Memory B cell (primary cell): ENCODE measurements at regions not wholly inside any gene's neighbourhood (a gene's known extent, or its start where the extent isn't known, plus 50 kb on each side); places are given as distances from the start of the nearest gene placed in this dataset.
"Not testable (repeated sequence)": the region's sequence is repeated elsewhere in the genome, so short reads cannot be mapped to it uniquely, and the experiment has no call there.

Source experiments
- ATAC-seq: fragments of 150-1000 bp; cut with Tn5 transposase; 2 replicates; pipeline ENCODE4 v1.10.0; 2021; ENCODE audit warnings: low read depth, mild to moderate bottlenecking, moderate library complexity
- DNase-seq, 2 donors: peaks; one replicate each; pipeline ENCODE4 v3.0.0; 2022; ENCODE audit warnings: low spot score in 2 of 2
- H3K27ac Mint-ChIP-seq: one replicate; pipeline ENCODE4 v1.8.0; 2022; ENCODE audit warnings: mild to moderate bottlenecking, moderate library complexity, mixed read lengths
- H3K27me3 Mint-ChIP-seq: one replicate; pipeline ENCODE4 v1.8.0; 2022; ENCODE audit warnings: mixed read lengths
- H3K36me3 Mint-ChIP-seq: one replicate; pipeline ENCODE4 v1.8.0; 2022; ENCODE audit warnings: mild to moderate bottlenecking, mixed read lengths
- H3K4me1 Mint-ChIP-seq: one replicate; pipeline ENCODE4 v1.8.0; 2022; ENCODE audit warnings: mixed read lengths
- H3K4me3 Mint-ChIP-seq: one replicate; pipeline ENCODE4 v1.8.0; 2022; ENCODE audit warnings: mild to moderate bottlenecking, moderate library complexity, mixed read lengths
- H3K9me3 Mint-ChIP-seq: one replicate; pipeline ENCODE4 v1.8.0; 2022; ENCODE audit warnings: mixed read lengths

DNA sequence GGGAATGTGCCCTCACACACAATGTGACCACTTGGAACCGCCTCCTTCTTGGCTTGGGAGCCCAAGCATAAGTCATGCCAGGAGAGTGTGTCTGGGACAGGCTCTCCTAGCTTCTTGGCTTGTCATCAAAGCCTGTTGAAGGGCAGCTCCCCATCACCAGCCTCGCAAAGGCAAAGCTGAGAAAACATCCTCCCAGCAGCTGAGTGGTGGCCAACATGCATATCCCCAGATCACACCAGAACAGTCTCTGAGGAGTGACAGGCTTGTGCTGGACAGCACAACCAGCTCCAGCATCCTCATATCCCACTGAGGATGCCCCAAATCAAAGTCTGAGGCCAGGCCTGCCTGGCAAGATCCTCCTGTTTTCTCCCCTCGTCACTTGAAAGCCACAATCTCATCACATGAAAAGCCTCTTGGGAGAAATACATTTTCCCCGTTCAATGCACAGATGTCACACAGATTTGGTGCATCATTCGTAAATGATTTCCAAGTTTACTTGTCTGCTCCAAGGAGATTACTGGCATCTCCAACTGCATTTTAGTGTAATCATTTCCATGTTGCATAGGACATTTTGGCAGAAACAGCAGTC is 269.3 kb downstream of the TTC32 start:
- no peak for ATAC-seq
- H3K36me3 Mint-ChIP-seq = no peaks in the 10 kb centered on the region
- H3K27me3 Mint-ChIP-seq = no peaks in the 10 kb centered on the region
- H3K9me3 Mint-ChIP-seq = peaks cover 5% of the 10 kb centered on the region
- no peak overlapping the region for H3K4me3 Mint-ChIP-seq
- no peak overlapping the region for H3K27ac Mint-ChIP-seq
- H3K4me1 Mint-ChIP-seq = no peaks in the 10 kb centered on the region
- no peak for DNase-seq

- H3K9me3 Mint-ChIP-seq = peaks cover 10% of the 10 kb centered on the region
- no peak for DNase-seq
Observed at GRCh38 chr2:19631871-19632270, 269.9 kb downstream of the TTC32 start.

DNA sequence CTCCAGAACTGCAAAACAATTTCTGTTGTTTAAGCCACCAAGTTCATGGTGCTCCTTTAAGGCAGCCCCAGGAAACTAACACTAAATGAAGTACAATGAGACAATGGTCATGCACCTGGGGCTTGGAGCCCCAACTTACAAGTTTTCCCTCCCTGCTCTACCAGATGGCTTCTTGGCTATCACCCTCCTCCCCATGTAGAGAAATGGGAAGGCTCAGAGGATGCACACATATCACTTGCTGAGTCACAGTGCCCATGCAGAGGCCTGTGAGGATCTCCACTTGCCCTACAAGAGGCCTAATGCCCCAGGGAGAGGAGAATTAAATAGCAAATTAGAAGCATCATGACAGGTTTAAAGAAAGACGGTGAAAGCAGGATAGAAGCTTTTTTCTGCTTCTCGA is 270.9 kb downstream of the TTC32 start:
- Mint-ChIP-seq H3K4me3 (no peak overlapping the region), H3K9me3 (peaks cover 12% of the 10 kb centered on the region)
- ATAC-seq = no peak

More at GRCh38 chr2:19631871-19632270, 269.9 kb downstream of the TTC32 start:
- no peak for ATAC-seq
- Mint-ChIP-seq H3K36me3 (no peaks in the 10 kb centered on the region), H3K27ac (no peak overlapping the region), H3K4me3 (no peak overlapping the region), H3K27me3 (no peaks in the 10 kb centered on the region), H3K4me1 (no peaks in the 10 kb centered on the region)

DNA sequence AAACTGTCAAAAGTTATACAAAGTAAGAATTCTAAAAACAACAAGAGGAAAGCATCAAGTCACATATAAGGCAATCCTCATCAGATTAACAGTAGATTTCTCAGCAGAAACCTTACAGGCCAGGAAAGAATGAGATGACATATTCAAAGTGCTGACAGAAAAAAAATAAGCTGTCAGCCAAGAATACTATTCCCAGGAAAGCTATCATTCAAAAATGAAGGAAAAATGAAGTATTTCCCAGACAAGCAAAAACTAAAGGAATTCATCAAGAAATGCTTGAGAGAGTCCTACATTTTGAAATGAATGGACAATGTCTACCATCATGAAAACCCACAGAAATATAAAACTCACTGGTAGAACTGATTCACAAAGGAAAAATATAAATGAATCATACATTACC is 268.9 kb upstream of the OSR1 start:
- ATAC-seq = no peak
- Mint-ChIP-seq H3K4me1 (no peaks in the 10 kb centered on the region), H3K4me3 (no peak overlapping the region), H3K27ac (no peak overlapping the region), H3K27me3 (no peaks in the 10 kb centered on the region), H3K36me3 (no peaks in the 10 kb centered on the region), H3K9me3 (peaks cover 11% of the 10 kb centered on the region)
- DNase-seq = no peak

More for the DNA sequence above, 270.9 kb downstream of the TTC32 start:
- no peaks in the 10 kb centered on the region for H3K36me3 Mint-ChIP-seq
- no peak overlapping the region for H3K27ac Mint-ChIP-seq
- H3K4me1 Mint-ChIP-seq = no peaks in the 10 kb centered on the region
- H3K27me3 Mint-ChIP-seq = no peaks in the 10 kb centered on the region
- DNase-seq = no peak

DNA sequence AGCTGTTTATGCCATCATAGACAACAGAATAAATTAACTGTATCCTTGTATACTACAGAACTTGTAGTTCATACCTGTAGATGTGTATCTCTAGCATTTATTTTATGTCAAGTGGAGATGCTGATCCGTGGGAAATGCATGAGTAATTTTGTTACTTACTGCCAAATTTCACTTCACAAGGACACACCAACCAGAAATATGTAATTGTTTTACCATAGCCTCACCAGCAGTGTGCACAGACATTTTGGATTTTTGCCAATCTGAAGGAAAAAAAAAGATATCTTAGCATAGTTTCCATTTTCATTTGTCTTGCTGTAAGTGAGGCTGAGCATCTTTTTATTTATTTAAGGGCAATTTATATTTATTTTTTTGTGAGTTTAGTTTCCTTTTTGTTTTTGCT is 265.1 kb upstream of the OSR1 start:
- no peak for DNase-seq
- H3K9me3 Mint-ChIP-seq = peaks cover 11% of the 10 kb centered on the region
- no peaks in the 10 kb centered on the region for H3K27me3 Mint-ChIP-seq
- H3K36me3 Mint-ChIP-seq = no peaks in the 10 kb centered on the region
- no peak overlapping the region for H3K4me3 Mint-ChIP-seq
- no peak for ATAC-seq
- H3K4me1 Mint-ChIP-seq = no peaks in the 10 kb centered on the region
- H3K27ac Mint-ChIP-seq = no peak overlapping the region

- DNase-seq (no peak), ATAC-seq (no peak)
- H3K27ac Mint-ChIP-seq = no peak overlapping the region
- H3K4me1 Mint-ChIP-seq = no peaks in the 10 kb centered on the region
- H3K27me3 Mint-ChIP-seq = peaks cover 2% of the 10 kb centered on the region
- H3K4me3 Mint-ChIP-seq = no peak overlapping the region
- H3K9me3 Mint-ChIP-seq = peaks cover 15% of the 10 kb centered on the region
- peaks cover 2% of the 10 kb centered on the region for H3K36me3 Mint-ChIP-seq
Observed at GRCh38 chr2:19617257-19617848, 258.9 kb upstream of the OSR1 start.

- not testable (repeated sequence) for H3K4me1 Mint-ChIP-seq, H3K36me3 Mint-ChIP-seq, H3K27ac Mint-ChIP-seq, H3K27me3 Mint-ChIP-seq, DNase-seq, H3K4me3 Mint-ChIP-seq, ATAC-seq
- peaks cover 13% of the 10 kb centered on the region for H3K9me3 Mint-ChIP-seq
Observed at GRCh38 chr2:19615402-19615801, 257.0 kb upstream of the OSR1 start.

- H3K36me3 Mint-ChIP-seq = peaks cover 2% of the 10 kb centered on the region
Observed at GRCh38 chr2:19614066-19614465, 255.6 kb upstream of the OSR1 start.

GRCh38 chr2:19611491-19612332 is 253.3 kb upstream of the OSR1 start:
- DNase-seq (no peak), ATAC-seq (no peak)
- peaks cover 2% of the 10 kb centered on the region for H3K36me3 Mint-ChIP-seq
- H3K27me3 Mint-ChIP-seq = peaks cover 7% of the 10 kb centered on the region
- no peaks in the 10 kb centered on the region for H3K4me1 Mint-ChIP-seq
- H3K9me3 Mint-ChIP-seq = peaks cover 9% of the 10 kb centered on the region
- H3K27ac Mint-ChIP-seq = no peak overlapping the region
- H3K4me3 Mint-ChIP-seq = no peak overlapping the region

More at GRCh38 chr2:19614066-19614465, 255.6 kb upstream of the OSR1 start:
- no peak for DNase-seq
- peaks cover 13% of the 10 kb centered on the region for H3K9me3 Mint-ChIP-seq
- no peak overlapping the region for H3K4me3 Mint-ChIP-seq
- no peak overlapping the region for H3K27ac Mint-ChIP-seq
- no peaks in the 10 kb centered on the region for H3K4me1 Mint-ChIP-seq
- H3K27me3 Mint-ChIP-seq = peaks cover 7% of the 10 kb centered on the region
- no peak for ATAC-seq

DNA sequence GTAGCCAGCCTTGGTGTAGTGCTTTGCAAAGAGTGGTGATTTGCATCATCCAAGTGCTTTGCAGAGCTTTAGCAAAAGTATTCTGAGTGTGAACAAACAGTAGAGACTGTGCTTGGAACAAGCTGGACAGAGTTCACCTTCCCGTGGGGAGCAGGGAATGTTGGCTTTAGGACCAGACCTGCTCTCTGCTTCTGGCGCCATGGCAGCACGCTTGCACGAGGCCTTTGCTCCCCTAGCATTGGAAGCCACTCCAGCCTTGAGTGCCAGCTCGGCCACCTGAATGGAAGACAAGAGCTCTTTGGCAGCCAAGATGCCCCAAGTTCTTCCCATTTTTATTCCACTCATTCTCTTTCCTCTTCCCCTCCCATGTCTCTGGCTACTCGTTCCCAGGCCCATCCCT is 250.8 kb upstream of the OSR1 start:
- DNase-seq = no peak
- Mint-ChIP-seq H3K27ac (no peak overlapping the region), H3K36me3 (no peaks in the 10 kb centered on the region), H3K4me3 (no peak overlapping the region), H3K4me1 (no peaks in the 10 kb centered on the region), H3K9me3 (peaks cover 2% of the 10 kb centered on the region), H3K27me3 (peaks cover 7% of the 10 kb centered on the region)
- no peak for ATAC-seq

- Mint-ChIP-seq H3K27ac (no peak overlapping the region), H3K4me3 (no peak overlapping the region), H3K27me3 (peaks cover 7% of the 10 kb centered on the region), H3K9me3 (peaks cover 4% of the 10 kb centered on the region), H3K36me3 (no peaks in the 10 kb centered on the region), H3K4me1 (no peaks in the 10 kb centered on the region)
- ATAC-seq (no peak), DNase-seq (no peak)
Observed at GRCh38 chr2:19607931-19608771, 249.7 kb upstream of the OSR1 start.

- ATAC-seq (no peak), DNase-seq (no peak)
- peaks cover 6% of the 10 kb centered on the region for H3K9me3 Mint-ChIP-seq
- no peak overlapping the region for H3K4me3 Mint-ChIP-seq
- H3K27ac Mint-ChIP-seq = no peak overlapping the region
- no peaks in the 10 kb centered on the region for H3K4me1 Mint-ChIP-seq
- H3K36me3 Mint-ChIP-seq = no peaks in the 10 kb centered on the region
- H3K27me3 Mint-ChIP-seq = peaks cover 7% of the 10 kb centered on the region
Observed at GRCh38 chr2:19607400-19607799, 249.0 kb upstream of the OSR1 start.

DNA sequence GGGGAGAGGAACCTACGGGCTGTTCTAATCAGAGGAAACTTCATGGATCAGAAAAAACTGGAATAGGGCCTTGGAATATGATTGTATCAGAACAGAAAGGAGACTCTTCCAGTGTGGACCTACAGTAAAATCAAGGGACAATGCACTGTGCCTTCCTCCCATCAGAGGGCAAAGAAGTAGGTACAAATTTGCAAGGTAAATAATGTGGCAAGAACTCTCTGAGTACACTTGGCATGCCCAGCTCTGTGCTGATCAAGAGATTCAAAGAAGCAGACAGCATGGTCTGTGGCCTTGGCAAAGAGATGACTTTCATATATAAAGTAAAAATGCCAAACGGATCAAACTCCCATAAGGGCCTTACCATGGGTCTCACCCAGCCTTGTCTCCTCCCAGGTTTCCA is 242.6 kb upstream of the OSR1 start:
- Mint-ChIP-seq H3K27me3 (peaks cover 2% of the 10 kb centered on the region), H3K4me3 (no peak overlapping the region), H3K4me1 (no peaks in the 10 kb centered on the region), H3K9me3 (peaks cover 6% of the 10 kb centered on the region), H3K27ac (no peak overlapping the region), H3K36me3 (no peaks in the 10 kb centered on the region)
- ATAC-seq (no peak), DNase-seq (no peak)

GRCh38 chr2:19600506-19600905 is 242.1 kb upstream of the OSR1 start:
- ATAC-seq (no peak), DNase-seq (no peak)
- H3K27ac Mint-ChIP-seq = no peak overlapping the region
- no peaks in the 10 kb centered on the region for H3K4me1 Mint-ChIP-seq
- no peak overlapping the region for H3K4me3 Mint-ChIP-seq
- H3K36me3 Mint-ChIP-seq = no peaks in the 10 kb centered on the region
- H3K9me3 Mint-ChIP-seq = peaks cover 6% of the 10 kb centered on the region
- H3K27me3 Mint-ChIP-seq = peaks cover 2% of the 10 kb centered on the region
